SU-DHL-6 (cell line): ENCODE measurements at regions not wholly inside any gene's neighbourhood (a gene's known extent, or its start where the extent isn't known, plus 50 kb on each side); places are given as distances from the start of the nearest gene placed in this dataset.

ENCODE experiments used
- EZH2phosphoT487 ChIP-seq: fragments of 200-600 bp; sonication (generic), shearing (Covaris generic); conservative IDR thresholded peaks from 2 replicates; pipeline ENCODE4 v1.6.1; 2018; ENCODE audit warnings: mild to moderate bottlenecking, antibody characterized with exemption, low read length, moderate library complexity, mixed read lengths
- TF ChIP-seq, protein P1 (sequence below): fragments of 200-600 bp; sonication (generic); IDR thresholded peaks from one replicate; pipeline ENCODE4 v1.5.1; 2017; ENCODE audit warnings: antibody characterized with exemption, mild to moderate bottlenecking, low read length, moderate library complexity; ENCODE audit not compliant: insufficient read depth, poor library complexity, severe bottlenecking

DNA sequence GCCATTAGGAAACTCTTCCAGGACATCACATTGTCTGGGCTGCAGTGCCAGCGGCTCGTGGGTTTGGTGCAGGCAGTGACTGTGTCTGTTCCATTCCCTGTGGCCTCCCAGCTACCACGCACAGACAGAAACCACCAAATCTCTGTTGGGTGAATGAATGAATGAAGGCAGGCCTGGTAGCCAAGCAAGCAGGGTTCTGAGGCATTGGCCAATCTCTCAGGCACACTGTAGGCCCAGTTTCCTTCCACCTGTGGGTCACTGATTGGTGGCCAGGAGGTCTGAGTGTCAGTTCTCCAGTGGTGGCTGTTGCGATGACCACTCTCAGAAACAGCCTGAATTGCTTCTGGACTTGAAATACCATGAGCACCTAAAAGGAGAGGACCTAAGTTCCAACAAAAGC is 59.4 kb upstream of the CTBP2 start:
- TF ChIP-seq, protein P1, sequence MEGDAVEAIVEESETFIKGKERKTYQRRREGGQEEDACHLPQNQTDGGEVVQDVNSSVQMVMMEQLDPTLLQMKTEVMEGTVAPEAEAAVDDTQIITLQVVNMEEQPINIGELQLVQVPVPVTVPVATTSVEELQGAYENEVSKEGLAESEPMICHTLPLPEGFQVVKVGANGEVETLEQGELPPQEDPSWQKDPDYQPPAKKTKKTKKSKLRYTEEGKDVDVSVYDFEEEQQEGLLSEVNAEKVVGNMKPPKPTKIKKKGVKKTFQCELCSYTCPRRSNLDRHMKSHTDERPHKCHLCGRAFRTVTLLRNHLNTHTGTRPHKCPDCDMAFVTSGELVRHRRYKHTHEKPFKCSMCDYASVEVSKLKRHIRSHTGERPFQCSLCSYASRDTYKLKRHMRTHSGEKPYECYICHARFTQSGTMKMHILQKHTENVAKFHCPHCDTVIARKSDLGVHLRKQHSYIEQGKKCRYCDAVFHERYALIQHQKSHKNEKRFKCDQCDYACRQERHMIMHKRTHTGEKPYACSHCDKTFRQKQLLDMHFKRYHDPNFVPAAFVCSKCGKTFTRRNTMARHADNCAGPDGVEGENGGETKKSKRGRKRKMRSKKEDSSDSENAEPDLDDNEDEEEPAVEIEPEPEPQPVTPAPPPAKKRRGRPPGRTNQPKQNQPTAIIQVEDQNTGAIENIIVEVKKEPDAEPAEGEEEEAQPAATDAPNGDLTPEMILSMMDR, result no peak
- TF ChIP-seq EZH2phosphoT487, result no peak
